ENCODE measurements at regions not wholly inside any gene's neighbourhood (a gene's known extent, or its start where the extent isn't known, plus 50 kb on each side); places are given as distances from the start of the nearest gene placed in this dataset.

- Histone ChIP-seq H3K4me1 (ENCODE audit: control insufficient read depth, insufficient read depth, low read length) (no peaks in the 10 kb centered on the region), H3K27me3 (ENCODE audit: control insufficient read depth in 1 of 2, insufficient read depth in 2 of 2, low read length in 2 of 2) (peaks cover 0 to 14% of the 10 kb centered on the region in 2 donors), H3K36me3 (ENCODE audit: control insufficient read depth in 2 of 2, insufficient read depth in 2 of 2, low read length in 2 of 2) (no peaks in the 10 kb centered on the region), H3K9ac (ENCODE audit: low read length in 2 of 2) (no peak overlapping the region), H3K4me3 (ENCODE audit: low read length in 2 of 2) (no peak overlapping the region), H3K27ac (ENCODE audit: low read length) (no peak overlapping the region), H3K9me3 (ENCODE audit: control insufficient read depth in 2 of 2, low read length in 2 of 2) (no peaks in the 10 kb centered on the region)
Measured at GRCh38 chr17:45702666-45703266, 81.4 kb upstream of the CRHR1 start.

GRCh38 chr17:45703348-45703747, 80.8 kb upstream of the CRHR1 start:
- Histone ChIP-seq H3K36me3 (ENCODE audit: control insufficient read depth in 2 of 2, insufficient read depth in 2 of 2, low read length in 2 of 2) (no peaks in the 10 kb centered on the region), H3K27me3 (ENCODE audit: control insufficient read depth in 1 of 2, insufficient read depth in 2 of 2, low read length in 2 of 2) (peaks cover 0 to 17% of the 10 kb centered on the region in 2 donors), H3K4me3 (ENCODE audit: low read length in 2 of 2) (no peak overlapping the region), H3K9ac (ENCODE audit: low read length in 2 of 2) (no peak overlapping the region), H3K27ac (ENCODE audit: low read length) (no peak overlapping the region), H3K4me1 (ENCODE audit: control insufficient read depth, insufficient read depth, low read length) (no peaks in the 10 kb centered on the region), H3K9me3 (ENCODE audit: control insufficient read depth in 2 of 2, low read length in 2 of 2) (no peaks in the 10 kb centered on the region)

- Histone ChIP-seq H3K4me3 (ENCODE audit: low read length in 2 of 2) (no peak overlapping the region), H3K27ac (ENCODE audit: low read length) (no peak overlapping the region), H3K9me3 (ENCODE audit: control insufficient read depth in 2 of 2, low read length in 2 of 2) (no peaks in the 10 kb centered on the region), H3K36me3 (ENCODE audit: control insufficient read depth in 2 of 2, insufficient read depth in 2 of 2, low read length in 2 of 2) (no peaks in the 10 kb centered on the region), H3K9ac (ENCODE audit: low read length in 2 of 2) (no peak overlapping the region), H3K4me1 (ENCODE audit: control insufficient read depth, insufficient read depth, low read length) (no peaks in the 10 kb centered on the region), H3K27me3 (ENCODE audit: control insufficient read depth in 1 of 2, insufficient read depth in 2 of 2, low read length in 2 of 2) (peaks cover 0 to 17% of the 10 kb centered on the region in 2 donors)
Measured at GRCh38 chr17:45703806-45704205, 80.3 kb upstream of the CRHR1 start.

- Histone ChIP-seq H3K4me3 (ENCODE audit: low read length in 2 of 2) (no peak overlapping the region), H3K27me3 (ENCODE audit: control insufficient read depth in 1 of 2, insufficient read depth in 2 of 2, low read length in 2 of 2) (peaks cover 0 to 17% of the 10 kb centered on the region in 2 donors), H3K27ac (ENCODE audit: low read length) (no peak overlapping the region)
Measured at GRCh38 chr17:45704251-45704650, 79.9 kb upstream of the CRHR1 start.

GRCh38 chr17:45705123-45706009, 78.8 kb upstream of the CRHR1 start:
- Histone ChIP-seq H3K27ac (ENCODE audit: low read length) (no peak overlapping the region), H3K9ac (ENCODE audit: low read length in 2 of 2) (no peak overlapping the region), H3K27me3 (ENCODE audit: control insufficient read depth in 1 of 2, insufficient read depth in 2 of 2, low read length in 2 of 2) (peaks cover 0 to 17% of the 10 kb centered on the region in 2 donors), H3K4me1 (ENCODE audit: control insufficient read depth, insufficient read depth, low read length) (no peaks in the 10 kb centered on the region), H3K9me3 (ENCODE audit: control insufficient read depth in 2 of 2, low read length in 2 of 2) (no peaks in the 10 kb centered on the region), H3K36me3 (ENCODE audit: control insufficient read depth in 2 of 2, insufficient read depth in 2 of 2, low read length in 2 of 2) (no peaks in the 10 kb centered on the region), H3K4me3 (ENCODE audit: low read length in 2 of 2) (no peak overlapping the region)

More at GRCh38 chr17:45704251-45704650, 79.9 kb upstream of the CRHR1 start:
- H3K9me3 ChIP-seq (ENCODE audit: control insufficient read depth in 2 of 2, low read length in 2 of 2), result no peaks in the 10 kb centered on the region
- no peaks in the 10 kb centered on the region for H3K4me1 ChIP-seq (ENCODE audit: control insufficient read depth, insufficient read depth, low read length)
- H3K9ac ChIP-seq (ENCODE audit: low read length in 2 of 2), result no peak overlapping the region
- H3K36me3 ChIP-seq (ENCODE audit: control insufficient read depth in 2 of 2, insufficient read depth in 2 of 2, low read length in 2 of 2), result no peaks in the 10 kb centered on the region

- no peaks in the 10 kb centered on the region for H3K36me3 ChIP-seq (ENCODE audit: control insufficient read depth in 2 of 2, insufficient read depth in 2 of 2, low read length in 2 of 2)
- H3K9ac ChIP-seq (ENCODE audit: low read length in 2 of 2), result no peak overlapping the region
- H3K27me3 ChIP-seq (ENCODE audit: control insufficient read depth in 1 of 2, insufficient read depth in 2 of 2, low read length in 2 of 2), result peaks cover 3 to 14% of the 10 kb centered on the region in 2 donors
- H3K27ac ChIP-seq (ENCODE audit: low read length), result no peak overlapping the region
- no peaks in the 10 kb centered on the region for H3K9me3 ChIP-seq (ENCODE audit: control insufficient read depth in 2 of 2, low read length in 2 of 2)
- no peak overlapping the region for H3K4me3 ChIP-seq (ENCODE audit: low read length in 2 of 2)
- H3K4me1 ChIP-seq (ENCODE audit: control insufficient read depth, insufficient read depth, low read length), result no peaks in the 10 kb centered on the region
Measured at GRCh38 chr17:45706033-45706432, 78.1 kb upstream of the CRHR1 start.

- Histone ChIP-seq H3K4me1 (ENCODE audit: control insufficient read depth, insufficient read depth, low read length) (no peaks in the 10 kb centered on the region), H3K27me3 (ENCODE audit: control insufficient read depth in 1 of 2, insufficient read depth in 2 of 2, low read length in 2 of 2) (peaks cover 3 to 12% of the 10 kb centered on the region in 2 donors), H3K27ac (ENCODE audit: low read length) (no peak overlapping the region), H3K9ac (ENCODE audit: low read length in 2 of 2) (no peak overlapping the region), H3K9me3 (ENCODE audit: control insufficient read depth in 2 of 2, low read length in 2 of 2) (no peaks in the 10 kb centered on the region), H3K36me3 (ENCODE audit: control insufficient read depth in 2 of 2, insufficient read depth in 2 of 2, low read length in 2 of 2) (no peaks in the 10 kb centered on the region), H3K4me3 (ENCODE audit: low read length in 2 of 2) (no peak overlapping the region)
Measured at GRCh38 chr17:45708707-45709290, 75.3 kb upstream of the CRHR1 start.

GRCh38 chr17:45709728-45710288, 74.3 kb upstream of the CRHR1 start:
- Histone ChIP-seq H3K9ac (ENCODE audit: low read length in 2 of 2) (no peak overlapping the region), H3K9me3 (ENCODE audit: control insufficient read depth in 2 of 2, low read length in 2 of 2) (no peaks in the 10 kb centered on the region), H3K4me3 (ENCODE audit: low read length in 2 of 2) (no peak overlapping the region)

GRCh38 chr17:45715787-45716186, 68.3 kb upstream of the CRHR1 start:
- Histone ChIP-seq H3K27me3 (ENCODE audit: control insufficient read depth in 1 of 2, insufficient read depth in 2 of 2, low read length in 2 of 2) (peaks cover 16 to 18% of the 10 kb centered on the region in 2 donors), H3K4me3 (ENCODE audit: low read length in 2 of 2) (no peak overlapping the region), H3K36me3 (ENCODE audit: control insufficient read depth in 2 of 2, insufficient read depth in 2 of 2, low read length in 2 of 2) (no peaks in the 10 kb centered on the region), H3K9me3 (ENCODE audit: control insufficient read depth in 2 of 2, low read length in 2 of 2) (no peaks in the 10 kb centered on the region), H3K4me1 (ENCODE audit: control insufficient read depth, insufficient read depth, low read length) (no peaks in the 10 kb centered on the region), H3K27ac (ENCODE audit: low read length) (no peak overlapping the region), H3K9ac (ENCODE audit: low read length in 2 of 2) (no peak overlapping the region)

More at GRCh38 chr17:45709728-45710288, 74.3 kb upstream of the CRHR1 start:
- Histone ChIP-seq H3K27me3 (ENCODE audit: control insufficient read depth in 1 of 2, insufficient read depth in 2 of 2, low read length in 2 of 2) (peaks cover 3 to 9% of the 10 kb centered on the region in 2 donors), H3K4me1 (ENCODE audit: control insufficient read depth, insufficient read depth, low read length) (no peaks in the 10 kb centered on the region), H3K36me3 (ENCODE audit: control insufficient read depth in 2 of 2, insufficient read depth in 2 of 2, low read length in 2 of 2) (no peaks in the 10 kb centered on the region), H3K27ac (ENCODE audit: low read length) (no peak overlapping the region)

- H3K27ac ChIP-seq (ENCODE audit: low read length), result no peak overlapping the region
- H3K4me3 ChIP-seq (ENCODE audit: low read length in 2 of 2), result no peak overlapping the region
- H3K4me1 ChIP-seq (ENCODE audit: control insufficient read depth, insufficient read depth, low read length), result no peaks in the 10 kb centered on the region
- H3K27me3 ChIP-seq (ENCODE audit: control insufficient read depth in 1 of 2, insufficient read depth in 2 of 2, low read length in 2 of 2), result peaks cover 16 to 20% of the 10 kb centered on the region in 2 donors
- H3K36me3 ChIP-seq (ENCODE audit: control insufficient read depth in 2 of 2, insufficient read depth in 2 of 2, low read length in 2 of 2), result no peaks in the 10 kb centered on the region
- H3K9me3 ChIP-seq (ENCODE audit: control insufficient read depth in 2 of 2, low read length in 2 of 2), result peaks cover under 1 to 3% of the 10 kb centered on the region in 2 donors
- H3K9ac ChIP-seq (ENCODE audit: low read length in 2 of 2), result no peak overlapping the region
Measured at GRCh38 chr17:45718791-45719190, 65.3 kb upstream of the CRHR1 start.
